Progenitor cell of endocrine pancreas (in vitro differentiated cells): ENCODE measurements at regions not wholly inside any gene's neighbourhood (a gene's known extent, or its start where the extent isn't known, plus 50 kb on each side); places are given as distances from the start of the nearest gene placed in this dataset.

Experiments used
- DNase-seq: peaks from one replicate; pipeline ENCODE4 v3.0.0; 2021; ENCODE audit warnings: low spot score; ENCODE audit not compliant: unreplicated experiment
- H3K27ac Mint-ChIP-seq: 2 replicates; pipeline ENCODE4 v1.8.0; 2021; ENCODE audit warnings: mild to moderate bottlenecking, moderate library complexity, mixed read lengths
- H3K27me3 Mint-ChIP-seq: 2 replicates; pipeline ENCODE4 v1.8.0; 2021; ENCODE audit warnings: mixed read lengths
- H3K36me3 Mint-ChIP-seq: 2 replicates; pipeline ENCODE4 v1.8.0; 2022; ENCODE audit warnings: mixed read lengths; ENCODE audit not compliant: insufficient read depth
- H3K4me1 Mint-ChIP-seq: 2 replicates; pipeline ENCODE4 v1.8.0; 2021; ENCODE audit warnings: low read depth, mixed read lengths
- H3K4me3 Mint-ChIP-seq: 2 replicates; pipeline ENCODE4 v1.8.0; 2021; ENCODE audit warnings: low read depth, mild to moderate bottlenecking, moderate library complexity, mixed read lengths
- H3K9me3 Mint-ChIP-seq: 2 replicates; pipeline ENCODE4 v1.8.0; 2021; ENCODE audit warnings: low read depth, mixed read lengths
- TF ChIP-seq, protein P1 (sequence below): fragments of 200-600 bp; sonication (generic); IDR thresholded peaks from one replicate; pipeline ENCODE4 v1.5.0; 2021; ENCODE audit warnings: antibody characterized with exemption, mild to moderate bottlenecking; ENCODE audit not compliant: unreplicated experiment

DNA sequence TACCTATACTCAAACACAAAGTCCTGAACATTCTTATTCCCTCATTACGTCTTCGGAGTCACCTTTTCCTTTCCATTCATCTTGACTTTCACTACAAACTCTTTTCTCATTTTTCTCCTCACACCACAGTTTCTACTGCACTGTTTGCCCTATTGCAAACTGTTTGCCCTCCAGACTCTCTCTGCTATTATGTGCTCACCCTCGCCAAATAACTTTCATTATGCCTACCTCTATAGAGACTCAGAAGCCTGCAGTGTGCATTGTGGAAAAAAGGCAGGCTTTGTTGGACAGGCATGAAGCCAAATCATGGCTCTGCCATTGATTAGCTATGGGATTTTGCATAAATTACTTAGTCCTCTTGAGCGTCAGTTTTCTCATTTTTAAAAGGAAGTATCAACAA, 246.6 kb upstream of the CCDC196 start:
- Mint-ChIP-seq H3K27ac (no peak overlapping the region), H3K9me3 (no peaks in the 10 kb centered on the region), H3K36me3 (no peaks in the 10 kb centered on the region), H3K4me1 (peaks cover 5% of the 10 kb centered on the region), H3K27me3 (no peaks in the 10 kb centered on the region), H3K4me3 (no peak overlapping the region)
- TF ChIP-seq, protein P1, sequence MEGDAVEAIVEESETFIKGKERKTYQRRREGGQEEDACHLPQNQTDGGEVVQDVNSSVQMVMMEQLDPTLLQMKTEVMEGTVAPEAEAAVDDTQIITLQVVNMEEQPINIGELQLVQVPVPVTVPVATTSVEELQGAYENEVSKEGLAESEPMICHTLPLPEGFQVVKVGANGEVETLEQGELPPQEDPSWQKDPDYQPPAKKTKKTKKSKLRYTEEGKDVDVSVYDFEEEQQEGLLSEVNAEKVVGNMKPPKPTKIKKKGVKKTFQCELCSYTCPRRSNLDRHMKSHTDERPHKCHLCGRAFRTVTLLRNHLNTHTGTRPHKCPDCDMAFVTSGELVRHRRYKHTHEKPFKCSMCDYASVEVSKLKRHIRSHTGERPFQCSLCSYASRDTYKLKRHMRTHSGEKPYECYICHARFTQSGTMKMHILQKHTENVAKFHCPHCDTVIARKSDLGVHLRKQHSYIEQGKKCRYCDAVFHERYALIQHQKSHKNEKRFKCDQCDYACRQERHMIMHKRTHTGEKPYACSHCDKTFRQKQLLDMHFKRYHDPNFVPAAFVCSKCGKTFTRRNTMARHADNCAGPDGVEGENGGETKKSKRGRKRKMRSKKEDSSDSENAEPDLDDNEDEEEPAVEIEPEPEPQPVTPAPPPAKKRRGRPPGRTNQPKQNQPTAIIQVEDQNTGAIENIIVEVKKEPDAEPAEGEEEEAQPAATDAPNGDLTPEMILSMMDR, result no peak
- DNase-seq, result no peak

DNA sequence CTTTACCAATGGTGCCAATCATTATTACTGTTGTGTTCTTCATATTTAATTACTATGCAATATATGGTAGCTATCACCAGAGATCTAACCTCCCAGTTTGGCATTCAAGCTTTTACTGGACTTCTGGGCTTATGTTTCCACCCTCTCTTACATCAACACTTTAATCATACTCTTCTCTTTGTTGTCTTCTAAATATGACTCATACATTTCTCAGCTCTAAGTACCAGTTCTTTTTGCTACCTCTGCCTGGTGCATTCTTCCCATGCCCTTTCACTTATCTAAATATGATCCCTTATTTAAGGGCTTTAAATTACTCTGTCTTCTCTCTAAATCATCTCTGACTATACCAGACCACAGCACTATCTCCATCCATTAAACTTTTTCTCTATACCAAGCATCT, 246.1 kb upstream of the CCDC196 start:
- Mint-ChIP-seq H3K4me3 (no peak overlapping the region), H3K27ac (no peak overlapping the region), H3K36me3 (no peaks in the 10 kb centered on the region), H3K9me3 (no peaks in the 10 kb centered on the region), H3K4me1 (peaks cover 2% of the 10 kb centered on the region), H3K27me3 (no peaks in the 10 kb centered on the region)
- TF ChIP-seq, protein P1, result no peak
- no peak for DNase-seq

DNA sequence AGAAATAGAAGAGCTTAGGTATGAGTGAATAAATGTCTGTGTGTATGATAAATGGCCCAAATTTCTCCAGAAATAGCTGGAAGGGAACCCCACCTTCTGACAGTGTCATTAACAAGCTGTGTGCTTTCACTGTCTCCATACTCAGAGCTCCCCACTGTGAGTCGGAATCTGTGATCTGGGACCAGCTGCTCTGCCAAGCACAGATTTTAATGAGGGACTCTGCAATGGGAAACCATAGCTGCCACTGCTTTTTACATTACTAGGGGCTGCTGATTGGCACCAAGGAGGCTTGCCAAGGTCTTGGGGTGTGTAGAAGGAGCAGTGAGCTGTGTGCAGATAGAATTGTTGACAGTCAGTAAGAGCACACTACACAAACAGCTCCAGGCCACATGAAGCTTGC, 244.2 kb upstream of the CCDC196 start:
- no peak overlapping the region for H3K27ac Mint-ChIP-seq
- H3K27me3 Mint-ChIP-seq, result no peaks in the 10 kb centered on the region

DNA sequence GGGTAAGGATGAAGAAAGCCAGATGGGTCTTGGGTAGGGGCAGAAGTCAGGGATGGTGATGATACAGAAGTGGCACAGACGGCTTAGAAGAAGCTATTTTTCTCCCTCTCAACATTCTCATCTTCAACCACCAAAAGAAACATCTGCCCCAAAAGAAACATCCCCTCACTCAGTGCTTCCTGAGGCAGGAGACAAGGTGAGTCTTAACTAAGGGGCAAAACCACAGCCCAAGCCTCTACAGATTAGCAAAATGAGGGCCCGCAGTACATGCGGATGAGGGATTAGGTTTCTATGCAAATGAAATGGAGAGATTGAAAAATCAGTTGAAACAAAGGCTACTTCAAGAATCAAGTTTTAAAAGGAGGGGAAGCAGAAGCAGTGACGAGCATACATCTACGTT, 241.3 kb upstream of the CCDC196 start:
- Mint-ChIP-seq H3K27me3 (no peaks in the 10 kb centered on the region), H3K4me1 (peaks cover 5% of the 10 kb centered on the region), H3K4me3 (no peak overlapping the region), H3K27ac (no peak overlapping the region), H3K36me3 (no peaks in the 10 kb centered on the region), H3K9me3 (no peaks in the 10 kb centered on the region)
- no peak for DNase-seq
- TF ChIP-seq, protein P1, result no peak

More for the DNA sequence above, 244.2 kb upstream of the CCDC196 start:
- Mint-ChIP-seq H3K36me3 (no peaks in the 10 kb centered on the region), H3K4me1 (peaks cover 2% of the 10 kb centered on the region), H3K4me3 (no peak overlapping the region), H3K9me3 (no peaks in the 10 kb centered on the region)
- no peak for DNase-seq
- TF ChIP-seq, protein P1, result no peak

DNA sequence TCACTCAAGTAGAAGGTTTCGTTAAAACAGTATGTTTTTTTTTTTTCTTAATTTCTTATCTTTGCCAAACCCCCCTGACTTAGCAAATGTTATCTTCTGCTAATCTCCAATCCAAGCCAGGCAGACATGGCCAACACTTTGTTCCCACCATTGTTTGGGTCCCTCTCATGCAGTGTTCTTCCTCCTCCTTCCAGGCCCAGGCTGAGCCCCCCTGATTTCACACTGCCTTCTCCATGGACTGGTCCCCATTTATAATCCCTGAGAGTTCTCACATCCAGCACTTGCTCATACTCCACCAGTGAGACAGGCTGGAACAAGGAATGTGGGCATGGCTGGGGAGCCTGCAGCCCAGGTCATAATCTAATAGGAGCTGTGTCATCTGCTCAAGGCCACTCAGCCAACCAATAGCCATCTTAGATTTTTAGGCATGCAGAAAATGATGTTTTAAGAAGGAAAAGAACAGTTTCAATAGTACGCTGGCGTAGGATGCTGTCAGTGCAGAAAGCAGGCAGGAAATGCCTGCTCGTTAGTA, 238.4 kb upstream of the CCDC196 start:
- Mint-ChIP-seq H3K27me3 (no peaks in the 10 kb centered on the region), H3K27ac (no peak overlapping the region), H3K36me3 (no peaks in the 10 kb centered on the region), H3K4me3 (no peak overlapping the region), H3K4me1 (peaks cover 5% of the 10 kb centered on the region), H3K9me3 (no peaks in the 10 kb centered on the region)
- TF ChIP-seq, protein P1, result no peak
- no peak for DNase-seq
